Left lung (tissue), 4 donors: ENCODE measurements at regions not wholly inside any gene's neighbourhood (a gene's known extent, or its start where the extent isn't known, plus 50 kb on each side); places are given as distances from the start of the nearest gene placed in this dataset.

Source experiments
- ATAC-seq: fragments of 200-7000 bp; cut with Tn5 transposase; one replicate; pipeline ENCODE4 v1.9.1; 2020; ENCODE audit warnings: moderate library complexity
- DNase-seq, 4 donors: peaks; one replicate each; pipeline ENCODE4 v3.0.0-alpha.2; 2013 to 2020
- H3K27ac ChIP-seq, 2 donors: fragments of 200-600 bp; sonication (generic) in 1 of 2; one replicate each; pipeline versions ENCODE4 v1.5.0 to v1.8.0; 2020 to 2021
- H3K27me3 ChIP-seq, 2 donors: fragments of 200-600 bp; sonication (generic) in 1 of 2; one replicate each; pipeline versions ENCODE4 v1.5.0 to v1.8.0; 2020 to 2021
- H3K36me3 ChIP-seq, 2 donors: fragments of 200-600 bp; sonication (generic) in 1 of 2; one replicate each; pipeline versions ENCODE4 v1.5.0 to v1.8.0; 2020 to 2021
- H3K4me1 ChIP-seq, 2 donors: fragments of 200-600 bp; one replicate each; pipeline ENCODE4 v1.8.0; 2021
- H3K4me3 ChIP-seq, 2 donors: fragments of 200-600 bp; sonication (generic) in 1 of 2; one replicate each; pipeline versions ENCODE4 v1.5.0 to v1.8.0; 2020 to 2021; ENCODE audit warnings: mild to moderate bottlenecking in 1 of 2
- H3K9me3 ChIP-seq, 2 donors: fragments of 200-600 bp; sonication (generic) in 1 of 2; one replicate each; pipeline versions ENCODE4 v1.5.0 to v1.8.0; 2020 to 2021
- intact Hi-C, 2 donors: fragments of 100-400 bp; cut with DNase I; formaldehyde crosslinking; loops; one replicate each; pipeline versions ENCODE4 v1.11.2 to v1.14.2; 2022
- TF ChIP-seq, protein P1 (sequence below), 2 donors: fragments of 200-600 bp; sonication (generic) in 1 of 2; IDR thresholded peaks; one replicate each; pipeline versions ENCODE4 v1.5.0 to v1.8.0; 2021; ENCODE audit warnings: antibody characterized with exemption in 2 of 2
- donor health status: DM: no; HTN: yes; CAD: no.
- donor health status: DM: no; HTN: no; CAD: no.

- Histone ChIP-seq H3K27ac (no peak overlapping the region), H3K27me3 (no peaks in the 10 kb centered on the region), H3K4me1 (no peaks in the 10 kb centered on the region), H3K4me3 (no peak overlapping the region), H3K36me3 (no peaks in the 10 kb centered on the region), H3K9me3 (peaks cover 0 to 17% of the 10 kb centered on the region in 2 donors)
- ATAC-seq (no peak), DNase-seq (no peak)
- TF ChIP-seq, protein P1, sequence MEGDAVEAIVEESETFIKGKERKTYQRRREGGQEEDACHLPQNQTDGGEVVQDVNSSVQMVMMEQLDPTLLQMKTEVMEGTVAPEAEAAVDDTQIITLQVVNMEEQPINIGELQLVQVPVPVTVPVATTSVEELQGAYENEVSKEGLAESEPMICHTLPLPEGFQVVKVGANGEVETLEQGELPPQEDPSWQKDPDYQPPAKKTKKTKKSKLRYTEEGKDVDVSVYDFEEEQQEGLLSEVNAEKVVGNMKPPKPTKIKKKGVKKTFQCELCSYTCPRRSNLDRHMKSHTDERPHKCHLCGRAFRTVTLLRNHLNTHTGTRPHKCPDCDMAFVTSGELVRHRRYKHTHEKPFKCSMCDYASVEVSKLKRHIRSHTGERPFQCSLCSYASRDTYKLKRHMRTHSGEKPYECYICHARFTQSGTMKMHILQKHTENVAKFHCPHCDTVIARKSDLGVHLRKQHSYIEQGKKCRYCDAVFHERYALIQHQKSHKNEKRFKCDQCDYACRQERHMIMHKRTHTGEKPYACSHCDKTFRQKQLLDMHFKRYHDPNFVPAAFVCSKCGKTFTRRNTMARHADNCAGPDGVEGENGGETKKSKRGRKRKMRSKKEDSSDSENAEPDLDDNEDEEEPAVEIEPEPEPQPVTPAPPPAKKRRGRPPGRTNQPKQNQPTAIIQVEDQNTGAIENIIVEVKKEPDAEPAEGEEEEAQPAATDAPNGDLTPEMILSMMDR (IDR thresholded peaks at IDR 0.05): no peak
- intact Hi-C loops: no loop called here
These were observed 382.0 kb downstream of the ZNF536 start for GRCh38 chr19:30754162-30754561.

- no peak for DNase-seq
- Histone ChIP-seq H3K4me3 (no peak overlapping the region), H3K9me3 (peaks cover 0 to 21% of the 10 kb centered on the region in 2 donors), H3K36me3 (no peaks in the 10 kb centered on the region), H3K4me1 (no peaks in the 10 kb centered on the region), H3K27ac (no peak overlapping the region), H3K27me3 (no peaks in the 10 kb centered on the region)
- intact Hi-C loops: no loop called here
- TF ChIP-seq, protein P1 (IDR thresholded peaks at IDR 0.05): no peak
- ATAC-seq: no peak
These were observed 380.7 kb downstream of the ZNF536 start for GRCh38 chr19:30752876-30753275.

DNA sequence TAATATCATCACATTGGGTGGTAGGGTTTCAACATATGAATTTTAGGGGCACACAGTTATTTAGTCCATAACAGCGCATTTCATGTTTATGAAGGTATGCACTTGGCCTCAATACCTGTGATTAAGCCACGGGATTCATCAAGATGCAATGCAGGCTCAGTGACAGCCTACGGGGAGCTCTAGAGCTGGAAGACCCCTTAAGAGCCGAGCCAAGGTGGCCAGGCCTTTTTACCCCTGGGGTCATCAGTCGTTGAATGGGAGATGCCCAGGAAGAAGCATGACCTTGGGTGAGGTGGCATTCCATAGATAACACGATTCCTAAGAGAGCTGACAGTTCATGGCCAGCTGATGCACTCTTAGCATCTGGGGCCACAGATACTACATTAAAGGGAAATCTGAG is 380.0 kb downstream of the ZNF536 start:
- Histone ChIP-seq H3K4me3 (no peak overlapping the region), H3K36me3 (no peaks in the 10 kb centered on the region), H3K27me3 (no peaks in the 10 kb centered on the region), H3K4me1 (no peaks in the 10 kb centered on the region), H3K27ac (no peak overlapping the region), H3K9me3 (peaks cover 0 to 21% of the 10 kb centered on the region in 2 donors)
- ATAC-seq (no peak), DNase-seq (no peak)
- TF ChIP-seq, protein P1 (IDR thresholded peaks at IDR 0.05): no peak
- intact Hi-C loops: no loop called here

GRCh38 chr19:30745476-30745985 is 373.3 kb downstream of the ZNF536 start:
- Histone ChIP-seq H3K4me1 (no peaks in the 10 kb centered on the region), H3K4me3 (no peak overlapping the region), H3K36me3 (no peaks in the 10 kb centered on the region), H3K27me3 (peaks cover 0 to 19% of the 10 kb centered on the region in 2 donors), H3K9me3 (peaks cover 0 to 13% of the 10 kb centered on the region in 2 donors), H3K27ac (no peak overlapping the region)
- intact Hi-C loops: no loop called here
- DNase-seq: no peak
- ATAC-seq: no peak
- TF ChIP-seq, protein P1 (IDR thresholded peaks at IDR 0.05): no peak

DNA sequence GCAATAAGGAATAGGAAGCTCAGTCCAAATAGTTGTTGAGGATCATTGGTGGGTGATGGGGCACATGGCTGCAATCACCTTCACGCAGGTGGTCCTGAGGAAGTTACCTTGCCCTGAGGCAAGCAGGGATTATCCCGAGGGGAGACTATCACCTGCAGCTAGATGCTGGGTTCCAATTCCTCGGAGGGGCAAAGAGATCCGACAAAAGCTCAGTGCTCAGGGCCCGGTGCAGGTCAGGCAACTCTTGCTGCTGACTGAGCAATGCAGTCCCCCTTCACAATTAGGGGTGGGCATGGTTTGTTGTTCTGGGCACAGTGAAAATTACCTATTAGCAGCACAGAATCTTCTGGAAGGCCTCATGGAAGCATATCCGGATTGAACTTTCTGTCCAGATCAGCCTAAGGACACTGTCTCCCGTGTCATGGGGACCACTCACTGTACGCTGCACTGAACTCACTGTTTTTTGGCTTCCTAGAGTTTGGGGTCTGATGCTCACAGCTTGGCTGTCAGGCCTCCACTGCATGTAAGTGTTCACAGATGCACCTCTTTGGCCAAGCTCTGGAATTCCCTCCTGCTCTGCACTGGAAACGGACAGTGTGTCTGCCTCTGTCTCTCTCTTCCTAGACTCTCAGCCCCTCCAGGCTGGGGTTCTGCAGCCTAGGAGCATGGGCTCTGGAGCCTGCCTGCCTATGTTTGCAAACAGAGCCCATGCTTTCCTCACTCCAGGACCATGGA is 372.7 kb downstream of the ZNF536 start:
- no peaks in the 10 kb centered on the region for H3K36me3 ChIP-seq
- DNase-seq: no peak
- H3K4me3 ChIP-seq: no peak overlapping the region
- TF ChIP-seq, protein P1 (IDR thresholded peaks at IDR 0.05): no peak
- H3K27me3 ChIP-seq: peaks cover 0 to 19% of the 10 kb centered on the region in 2 donors
- H3K4me1 ChIP-seq: no peaks in the 10 kb centered on the region
- ATAC-seq: no peak
- H3K9me3 ChIP-seq: peaks cover 0 to 11% of the 10 kb centered on the region in 2 donors
- H3K27ac ChIP-seq: no peak overlapping the region
- intact Hi-C loops: no loop called here
